Activated gamma-delta T cell (primary cell): ENCODE measurements at regions not wholly inside any gene's neighbourhood (a gene's known extent, or its start where the extent isn't known, plus 50 kb on each side); places are given as distances from the start of the nearest gene placed in this dataset.

Source experiments
- DNase-seq: peaks from one replicate; lab custom pipeline; 2025; lab: John Stamatoyannopoulos, UW

- DNase-seq = no peak
Observed at GRCh38 chr13:108156749-108157148, 58.6 kb downstream of the LIG4 start.

GRCh38 chr13:108155185-108156106 lies 59.9 kb downstream of the LIG4 start:
- no peak for DNase-seq

DNA sequence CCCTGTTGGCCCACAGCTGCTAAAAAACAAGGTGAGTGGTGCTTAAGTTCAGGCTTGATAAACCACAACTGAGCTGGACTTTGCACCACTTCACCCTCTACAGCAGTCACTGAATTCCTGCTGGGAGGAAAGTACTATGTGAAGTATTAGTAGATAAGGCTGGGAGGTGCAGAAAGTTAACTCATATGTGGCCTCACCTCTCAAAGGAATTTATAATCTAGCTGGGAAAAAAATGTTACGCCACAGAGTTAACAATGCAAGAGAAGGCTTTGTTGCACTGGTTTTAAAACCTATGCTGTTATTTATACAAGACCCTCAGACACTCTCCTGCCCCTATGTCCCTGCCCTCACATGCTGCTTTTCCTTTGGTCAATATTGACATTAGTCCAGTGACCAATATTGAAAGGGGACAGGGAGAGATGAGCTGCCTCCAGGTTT lies 60.9 kb downstream of the LIG4 start:
- no peak for DNase-seq

GRCh38 chr13:108146642-108147041 lies 68.7 kb downstream of the LIG4 start:
- no peak for DNase-seq

DNA sequence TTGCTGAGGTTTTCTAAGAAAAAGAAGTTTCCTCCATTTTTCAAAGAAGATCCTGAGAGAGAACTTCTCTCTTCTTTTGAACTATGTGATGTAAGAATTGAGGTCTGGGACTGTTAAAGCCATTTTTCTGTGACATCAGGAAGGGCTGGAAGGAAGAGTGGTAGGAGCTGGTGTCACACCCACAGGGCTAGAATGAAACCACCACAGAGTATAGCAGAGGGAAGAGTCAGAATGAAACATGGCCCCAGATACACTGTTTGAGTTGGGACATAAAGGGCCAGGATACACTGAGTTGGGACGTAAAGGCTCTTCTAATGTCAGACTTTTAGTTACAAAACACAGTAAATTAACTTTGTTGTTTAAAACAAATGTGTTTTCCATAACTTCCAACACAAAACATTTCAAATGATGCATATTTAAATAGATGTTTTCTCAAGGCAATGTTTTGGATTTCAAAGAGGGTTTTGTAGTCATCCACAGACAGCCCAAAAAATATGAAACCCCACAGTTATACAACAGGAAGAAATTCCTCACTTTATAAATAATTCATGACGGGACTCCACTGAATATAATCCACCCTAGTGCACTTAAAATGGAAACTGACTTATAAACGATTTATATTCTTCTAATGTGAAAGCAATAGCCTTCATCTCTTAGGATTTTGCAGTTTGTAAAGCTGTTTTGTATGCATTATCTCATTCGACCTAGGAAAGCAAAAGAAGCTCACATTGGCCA lies 72.5 kb downstream of the LIG4 start:
- no peak for DNase-seq

DNA sequence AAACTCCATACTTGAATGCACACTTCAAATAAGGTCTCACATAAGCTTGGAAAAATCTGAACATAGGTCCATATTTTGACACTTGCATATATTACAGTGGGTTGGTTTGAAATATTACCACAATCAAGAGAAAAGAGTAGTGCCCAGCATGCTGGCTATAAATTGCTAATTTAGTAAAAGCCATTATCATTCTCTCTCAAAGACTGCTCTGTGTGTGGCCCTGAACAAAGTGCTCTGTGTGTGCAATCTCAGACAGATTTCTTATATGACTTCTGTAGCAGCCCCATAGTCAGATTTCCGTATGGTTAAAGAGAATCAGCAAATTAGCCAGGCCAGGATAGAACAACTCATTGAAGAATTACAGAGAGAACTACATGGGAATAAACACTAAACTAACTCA lies 78.2 kb downstream of the LIG4 start:
- DNase-seq = no peak

- DNase-seq = no peak
Observed at GRCh38 chr13:108127406-108127805, 87.9 kb downstream of the LIG4 start.

GRCh38 chr13:108126056-108126455 lies 89.3 kb downstream of the LIG4 start:
- no peak for DNase-seq

GRCh38 chr13:108121406-108121805 lies 93.9 kb downstream of the LIG4 start:
- DNase-seq = no peak

DNA sequence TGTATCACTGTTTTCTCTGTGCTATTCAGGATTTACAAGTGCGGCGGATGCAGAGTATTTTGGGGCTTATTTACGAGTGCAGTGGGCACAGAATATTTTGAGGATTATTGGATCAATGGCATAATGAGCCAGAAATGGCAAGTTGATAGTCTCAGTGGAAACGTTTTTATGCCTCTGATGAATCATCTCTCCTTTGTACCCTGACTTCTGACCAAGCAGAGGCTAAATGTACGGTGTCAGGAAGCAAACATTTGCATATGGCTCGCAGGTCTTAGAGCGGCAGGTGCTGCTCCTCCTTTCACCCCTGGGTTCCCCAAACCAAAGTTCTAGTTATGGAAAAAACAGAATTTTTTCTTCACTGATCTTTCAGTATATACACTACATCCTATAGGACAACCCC lies 94.5 kb downstream of the LIG4 start:
- no peak for DNase-seq

- no peak for DNase-seq
Observed at GRCh38 chr13:108120302-108120701, 95.0 kb downstream of the LIG4 start.

- no peak for DNase-seq
Observed at GRCh38 chr13:108115738-108116137, 99.6 kb downstream of the LIG4 start.

DNA sequence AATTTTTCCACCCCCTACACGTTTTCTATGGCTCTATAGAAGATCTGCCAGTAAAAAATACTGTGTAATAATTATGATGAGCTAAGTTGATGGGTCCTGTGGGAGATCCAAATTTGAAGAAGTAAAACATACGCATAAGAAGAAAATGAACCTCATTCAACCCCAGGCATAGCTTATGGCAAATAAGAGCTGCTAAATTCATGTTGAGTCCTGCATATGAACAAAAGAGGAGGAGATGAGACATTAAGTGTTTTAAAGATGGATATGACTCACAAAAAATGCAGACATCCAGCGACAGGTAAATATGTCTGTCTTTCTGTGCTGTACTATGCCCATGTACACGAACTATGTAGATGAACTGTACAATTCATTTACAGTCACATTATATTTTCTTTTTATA lies 101.9 kb downstream of the LIG4 start:
- no peak for DNase-seq

- no peak for DNase-seq
Observed at GRCh38 chr13:108104736-108105135, 110.6 kb downstream of the LIG4 start.

GRCh38 chr13:108102771-108103170 lies 112.6 kb downstream of the LIG4 start:
- DNase-seq = no peak

GRCh38 chr13:108096301-108096915 lies 118.9 kb downstream of the LIG4 start:
- DNase-seq = no peak

- no peak for DNase-seq
Observed at GRCh38 chr13:108095036-108095435, 120.3 kb downstream of the LIG4 start.

DNA sequence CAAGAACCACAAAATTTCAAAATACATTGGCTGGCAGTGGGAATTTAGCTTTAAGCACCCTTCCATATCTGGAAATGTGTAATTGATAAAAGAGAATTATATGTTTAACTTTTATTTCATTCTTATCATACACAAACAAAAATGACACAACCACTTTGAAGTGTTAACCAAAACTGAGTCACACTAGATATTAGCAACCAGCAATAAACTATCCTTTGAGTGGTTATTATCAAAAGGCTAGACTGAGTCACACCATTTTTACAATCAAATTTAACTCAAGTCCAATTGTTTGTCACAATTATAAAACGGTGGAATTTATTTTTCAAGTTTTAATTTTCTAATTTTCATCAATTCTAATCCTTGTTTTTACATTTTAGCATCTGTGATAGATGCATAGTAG lies 121.7 kb downstream of the LIG4 start:
- DNase-seq = no peak

DNA sequence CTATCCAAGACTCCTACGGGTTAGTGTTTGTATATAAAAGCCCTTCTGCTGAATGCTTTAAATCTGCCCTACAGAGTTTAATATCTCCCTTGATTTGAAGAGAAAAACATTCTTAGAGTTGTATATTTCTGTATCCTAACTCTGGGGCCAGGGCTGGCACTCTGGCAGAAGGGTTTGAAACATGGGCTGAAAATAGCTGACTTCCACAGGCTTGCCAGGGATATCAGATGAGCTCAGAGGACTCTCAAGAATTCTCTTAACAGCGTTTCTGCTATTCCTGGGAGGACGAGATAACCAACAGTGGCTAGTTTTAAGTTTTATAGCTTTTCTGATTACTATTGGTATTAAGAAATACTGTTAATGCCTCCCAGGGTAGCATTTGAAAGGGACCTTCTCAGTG lies 127.5 kb downstream of the LIG4 start:
- DNase-seq = no peak

DNA sequence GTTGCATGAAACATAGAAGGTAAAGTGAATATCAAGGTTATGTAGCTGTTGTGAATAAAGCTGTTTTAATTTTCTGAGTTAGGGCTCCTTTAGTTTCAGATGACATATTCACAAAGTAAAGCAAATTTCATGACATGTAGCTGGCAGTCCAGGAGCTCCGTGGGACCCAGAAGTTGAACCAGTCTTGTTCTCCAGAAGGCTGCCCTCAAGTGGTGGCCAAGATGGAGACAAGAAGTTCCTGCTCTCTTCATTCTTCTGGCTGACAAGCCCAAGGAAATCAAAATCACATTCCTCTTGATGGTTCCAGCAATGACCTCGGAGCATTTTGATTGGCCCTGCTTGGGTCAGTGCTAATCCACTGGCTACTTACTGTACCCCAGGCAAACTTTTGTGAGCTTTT lies 128.7 kb downstream of the LIG4 start:
- DNase-seq = no peak

DNA sequence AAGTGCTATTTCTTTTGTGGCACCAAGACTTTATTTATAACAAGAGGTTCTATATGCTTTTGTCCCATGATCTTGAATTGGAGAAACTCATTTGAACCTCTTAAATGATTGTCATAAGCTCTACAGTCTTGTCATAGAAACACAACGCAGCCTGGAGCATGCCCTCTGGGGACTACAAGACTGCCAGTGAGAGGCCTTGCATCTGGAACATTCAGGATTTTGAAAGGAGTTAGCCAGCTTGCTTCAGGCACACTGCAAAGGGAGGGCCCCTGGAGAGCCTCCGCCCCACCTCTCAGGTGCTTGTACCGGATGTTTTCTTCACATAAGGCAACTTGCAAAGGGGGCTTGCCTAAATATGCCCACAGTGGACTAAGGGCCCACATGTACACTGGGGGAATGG lies 130.5 kb downstream of the LIG4 start:
- no peak for DNase-seq

GRCh38 chr13:108083056-108083455 lies 132.3 kb downstream of the LIG4 start:
- DNase-seq = no peak

DNA sequence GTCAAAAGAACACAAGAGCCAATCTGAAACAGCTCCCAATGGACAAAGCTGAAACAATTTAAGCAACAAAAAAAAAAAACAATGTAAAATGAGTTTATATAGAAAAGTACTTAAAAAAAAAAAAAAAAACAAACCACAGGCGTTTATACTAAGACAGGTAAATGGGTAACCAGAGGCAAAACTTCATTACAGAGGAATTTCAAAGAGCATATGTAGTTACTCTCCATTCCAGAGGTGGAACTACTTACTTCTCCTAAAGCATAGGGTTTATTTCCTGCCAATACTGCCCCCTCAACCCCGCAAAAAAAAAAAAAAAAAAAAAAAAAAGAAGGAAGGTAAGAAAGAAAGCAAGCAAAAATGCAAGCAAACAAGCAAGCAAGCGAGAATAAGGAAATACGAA lies 132.9 kb downstream of the LIG4 start:
- no peak for DNase-seq
